GM19324 (cell line): ENCODE measurements at regions not wholly inside any gene's neighbourhood (a gene's known extent, or its start where the extent isn't known, plus 50 kb on each side); places are given as distances from the start of the nearest gene placed in this dataset.
"Not testable (repeated sequence)": the region's sequence is repeated elsewhere in the genome, so short reads cannot be mapped to it uniquely, and the experiment has no call there.

Experiments
- ATAC-seq: cut with Tn5 transposase; IDR thresholded peaks from one replicate; pipeline ENCODE4 v1.9.1; 2021; ENCODE audit warnings: mild to moderate bottlenecking, moderate library complexity; ENCODE audit not compliant: unreplicated experiment, low FRiP score

GRCh38 chrX:7640392-7640791 lies 202.6 kb upstream of the VCX start:
- ATAC-seq, result no peak

- no peak for ATAC-seq
Measured at GRCh38 chrX:7638078-7638710, 204.8 kb upstream of the VCX start.

DNA sequence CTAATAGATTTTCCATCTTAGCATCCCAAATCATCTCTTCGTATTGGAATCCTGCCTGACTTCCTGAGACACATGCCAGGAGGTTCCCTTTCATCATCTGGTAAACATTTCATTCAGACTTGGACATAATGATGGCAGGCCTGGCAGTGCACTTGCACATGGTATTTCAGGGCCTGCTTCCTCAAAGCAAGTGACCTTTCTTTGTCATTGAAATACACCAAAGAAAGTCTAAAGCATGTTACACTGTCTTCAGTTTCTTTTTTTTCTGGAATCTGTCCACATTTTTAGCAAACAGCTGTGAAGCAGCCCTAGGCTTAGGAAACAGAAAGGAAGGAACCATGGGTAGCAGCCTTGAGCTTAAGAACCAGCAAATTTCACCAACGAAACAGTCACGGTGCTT lies 205.9 kb upstream of the VCX start:
- ATAC-seq, result no peak

DNA sequence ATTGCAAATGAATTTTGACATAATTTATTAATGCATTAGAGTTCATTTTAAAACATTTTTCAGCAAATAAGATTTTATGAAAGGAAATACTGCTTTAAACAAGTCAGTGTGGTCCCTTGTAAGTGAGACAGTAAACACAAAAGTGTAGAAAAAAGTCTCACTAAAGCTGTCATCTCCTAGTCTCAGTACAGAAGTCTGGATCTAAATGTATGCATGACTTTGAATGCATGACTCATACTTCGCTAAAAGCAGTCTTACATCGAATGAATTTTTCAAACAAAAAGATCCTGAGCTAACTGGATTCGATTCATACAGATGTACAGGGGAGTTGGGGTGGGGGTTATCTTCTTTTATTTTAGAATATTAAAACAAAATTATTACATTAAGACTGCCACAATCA lies 207.4 kb upstream of the VCX start:
- ATAC-seq, result no peak

- ATAC-seq, result no peak
Measured at GRCh38 chrX:7620560-7620959, 222.4 kb upstream of the VCX start.

DNA sequence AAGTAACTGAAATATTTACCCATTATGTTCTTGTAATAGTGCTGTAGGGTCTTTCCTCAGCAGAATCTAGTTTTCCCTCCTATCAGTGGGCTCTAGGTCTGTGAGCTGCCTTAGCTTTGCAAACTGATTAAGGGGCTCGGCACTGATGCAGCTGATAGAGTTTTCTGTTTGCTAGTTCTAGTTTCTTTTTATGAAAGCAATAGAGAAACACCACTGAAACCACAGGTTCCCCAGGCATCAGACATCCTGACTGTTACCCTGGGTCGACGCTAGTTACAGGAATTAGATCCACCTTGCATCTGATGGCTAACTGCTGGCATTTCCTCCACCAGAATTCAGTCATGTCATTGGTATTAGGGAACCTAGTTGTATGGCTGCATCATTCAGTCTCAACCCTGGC lies 225.0 kb upstream of the VCX start:
- no peak for ATAC-seq

GRCh38 chrX:7614616-7615015 lies 228.4 kb upstream of the VCX start:
- no peak for ATAC-seq

GRCh38 chrX:7608625-7609024 lies 234.3 kb upstream of the VCX start:
- ATAC-seq, result not testable (repeated sequence)

DNA sequence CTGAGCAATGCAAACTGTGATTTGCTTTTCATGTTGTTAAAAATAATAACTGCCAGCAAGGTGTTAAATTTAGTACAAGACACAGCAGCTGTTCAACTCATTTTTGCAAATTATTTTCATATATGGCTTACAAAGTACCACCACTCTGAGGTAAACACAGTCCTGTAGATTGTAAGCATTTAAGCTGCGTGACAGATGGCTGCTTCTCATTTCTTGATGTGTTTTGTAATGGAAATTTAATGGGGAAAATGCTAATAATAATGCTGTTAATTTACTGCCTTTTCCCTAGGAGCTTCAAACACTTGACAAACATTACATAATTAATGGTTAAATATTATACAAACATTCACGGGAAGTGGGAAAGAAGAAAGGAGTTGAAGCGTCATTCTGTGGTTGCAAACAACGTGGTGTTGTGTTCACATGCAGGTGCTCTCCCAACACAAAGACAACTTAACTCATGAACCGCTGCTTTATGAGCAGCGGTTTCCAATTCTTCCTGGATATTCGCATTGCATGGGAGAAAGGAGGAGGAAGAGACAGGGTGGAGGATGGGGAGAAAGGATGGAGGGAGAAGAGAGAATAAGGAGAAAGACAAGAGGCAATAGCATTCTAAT lies 236.8 kb upstream of the VCX start:
- ATAC-seq, result no peak

DNA sequence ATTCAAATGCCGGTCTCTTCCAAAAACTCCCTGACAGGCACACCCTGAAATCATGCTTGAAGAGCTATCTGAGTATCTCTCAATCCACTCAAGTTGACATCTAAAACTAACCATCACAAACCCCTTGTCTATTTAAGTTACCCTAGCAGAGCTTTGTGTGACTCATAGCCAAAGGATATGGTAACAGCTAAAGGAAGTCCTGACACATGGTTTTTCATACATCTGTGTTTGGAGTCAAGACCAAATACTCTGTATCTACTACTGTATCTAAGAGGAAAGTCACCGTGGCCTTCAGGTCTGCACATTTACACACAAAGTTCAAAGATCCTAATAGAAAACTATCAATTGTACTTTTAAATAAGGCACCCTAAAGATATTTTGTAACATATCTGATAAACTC lies 239.6 kb upstream of the VCX start:
- no peak for ATAC-seq

DNA sequence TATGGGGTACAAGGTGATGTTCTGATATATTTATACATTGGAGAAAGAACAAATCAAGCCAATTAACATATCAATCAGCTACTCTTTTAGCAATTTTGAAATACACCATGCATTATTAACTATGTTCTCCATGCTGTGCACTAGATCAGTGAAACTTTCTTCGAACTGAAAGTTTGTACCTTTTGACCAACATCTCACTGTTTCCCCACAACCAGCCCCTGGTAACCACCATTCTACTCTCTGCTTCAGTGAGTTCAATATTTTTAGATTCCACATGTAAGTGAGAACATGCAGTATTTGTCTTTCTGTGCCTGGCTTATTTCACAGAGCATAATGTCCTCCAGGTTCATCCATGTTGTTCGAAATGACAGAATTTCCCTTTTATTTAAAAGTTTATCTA lies 246.1 kb upstream of the VCX start:
- no peak for ATAC-seq

GRCh38 chrX:7593370-7593769 lies 249.6 kb upstream of the VCX start:
- not testable (repeated sequence) for ATAC-seq

DNA sequence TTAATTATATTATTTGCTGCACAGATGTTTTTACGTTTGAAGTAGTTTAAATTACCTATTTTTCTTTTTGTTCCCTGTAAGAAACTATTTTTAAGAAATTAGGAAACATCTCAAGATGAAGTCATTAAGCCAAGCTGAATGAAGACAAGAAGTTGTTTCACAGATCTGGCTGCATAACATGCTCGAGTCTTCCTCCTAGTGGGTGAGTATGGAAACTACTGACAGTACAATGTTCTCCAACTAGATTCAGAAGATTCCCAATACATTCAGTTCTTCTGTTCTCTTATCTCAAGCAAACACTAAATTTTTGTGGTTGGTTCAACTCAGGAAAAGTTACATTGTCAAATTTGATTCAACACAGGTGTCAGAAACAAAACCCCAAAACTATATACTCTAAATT lies 256.8 kb upstream of the VCX start:
- peak; percentile 59 for ATAC-seq

DNA sequence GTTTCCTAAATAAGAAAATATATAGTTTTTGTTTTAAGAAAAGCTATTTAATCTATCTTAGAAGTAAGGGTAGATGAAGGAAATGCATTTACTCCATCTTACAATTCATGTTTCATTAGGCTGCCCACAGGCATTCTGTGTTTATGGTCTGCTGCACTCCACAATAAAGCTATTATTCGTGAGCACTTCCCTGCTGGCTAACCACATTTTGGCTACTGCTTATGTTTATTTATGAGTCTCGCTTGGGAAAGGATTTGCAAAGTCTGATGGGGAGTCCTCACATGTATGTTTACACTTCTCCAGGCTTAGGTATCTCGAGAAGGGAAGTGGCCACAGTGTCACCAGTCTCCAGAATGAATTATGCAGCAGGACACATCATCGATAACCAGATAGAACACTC lies 260.8 kb upstream of the VCX start:
- ATAC-seq, result no peak

DNA sequence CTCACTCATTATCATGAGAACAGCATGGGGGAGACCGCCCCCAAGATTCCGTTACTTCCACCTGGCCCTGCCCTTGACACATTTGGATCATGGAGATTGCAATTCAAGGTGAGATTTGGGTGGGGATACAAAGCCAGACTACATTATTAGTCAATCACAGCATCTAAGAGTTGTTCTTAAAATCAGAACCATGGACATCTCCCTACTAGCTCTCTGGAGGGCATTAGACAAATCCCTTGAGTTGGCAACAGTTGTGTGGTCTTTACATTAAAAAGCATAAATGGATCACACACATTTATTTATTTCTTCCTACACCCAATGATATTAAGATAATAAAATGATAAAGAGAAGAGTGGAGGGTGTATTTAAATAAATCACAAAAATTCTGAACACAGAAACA lies 262.8 kb upstream of the VCX start:
- ATAC-seq, result no peak

GRCh38 chrX:7574325-7574724 lies 268.6 kb upstream of the VCX start:
- ATAC-seq, result no peak

DNA sequence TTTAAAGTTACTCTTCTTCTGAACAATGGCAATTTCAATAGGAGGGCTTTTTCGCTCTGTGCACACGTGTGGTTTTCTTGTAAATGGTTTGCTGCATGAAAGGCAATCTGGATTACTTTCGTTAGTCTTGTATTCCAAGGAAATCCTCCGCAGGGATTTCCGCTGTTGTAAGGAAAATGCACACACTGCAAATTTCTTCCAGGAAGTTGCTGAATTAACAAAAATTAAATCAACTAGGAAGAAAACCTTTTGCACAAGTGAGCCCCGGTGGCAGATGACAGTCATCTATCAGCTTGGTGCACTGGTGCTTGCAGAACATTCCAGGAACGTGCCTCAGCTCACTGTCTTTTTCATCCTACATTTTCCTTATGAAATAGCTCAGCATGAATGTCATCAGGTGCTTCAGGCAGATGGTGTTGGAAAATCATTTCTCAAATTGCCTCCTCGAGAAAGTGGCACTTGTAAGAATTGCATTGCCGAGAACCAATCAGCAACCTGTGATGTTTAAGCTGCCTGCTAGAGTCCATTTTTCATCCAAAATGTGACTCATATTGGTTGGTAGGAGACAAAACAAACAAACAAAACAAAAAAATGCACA lies 272.4 kb upstream of the VCX start:
- ATAC-seq, result no peak

- ATAC-seq, result no peak
Measured at GRCh38 chrX:7568597-7568996, 274.4 kb upstream of the VCX start.

GRCh38 chrX:7568130-7568529 lies 274.8 kb upstream of the VCX start:
- no peak for ATAC-seq

- ATAC-seq, result no peak
Measured at GRCh38 chrX:7552760-7553159, 290.2 kb upstream of the VCX start.

GRCh38 chrX:7546551-7547080 lies 296.4 kb upstream of the VCX start:
- ATAC-seq, result no peak

DNA sequence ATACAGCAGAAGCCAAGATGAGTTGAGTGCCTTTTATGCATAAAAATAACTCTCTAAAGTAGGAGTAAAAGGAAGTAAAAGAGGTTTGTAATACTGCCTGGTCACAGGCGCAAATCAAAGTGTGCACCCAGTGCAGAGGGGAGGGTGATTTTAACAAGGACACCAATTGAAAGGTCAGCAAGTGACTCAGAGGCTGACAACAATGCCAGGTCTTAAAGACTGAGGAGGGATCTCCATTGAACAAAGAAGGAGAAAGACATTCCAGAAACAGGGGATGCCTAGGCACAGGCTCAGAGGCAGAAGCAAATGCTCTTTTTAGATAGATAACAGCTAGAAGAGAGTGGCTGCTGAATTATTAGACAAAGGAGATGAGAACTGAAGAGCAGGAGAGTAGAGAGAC lies 297.4 kb upstream of the VCX start:
- no peak for ATAC-seq
